Activated naive CD4-positive, alpha-beta T cell treated with Interleukin-2 at 50 U/mL for 16 hours (primary cell): ENCODE measurements at regions not wholly inside any gene's neighbourhood (a gene's known extent, or its start where the extent isn't known, plus 50 kb on each side); places are given as distances from the start of the nearest gene placed in this dataset.
"Not testable (repeated sequence)": the region's sequence is repeated elsewhere in the genome, so short reads cannot be mapped to it uniquely, and the experiment has no call there.

Experiments
- DNase-seq: peaks from one replicate; pipeline ENCODE4 v3.0.0-alpha.2; 2020

DNA sequence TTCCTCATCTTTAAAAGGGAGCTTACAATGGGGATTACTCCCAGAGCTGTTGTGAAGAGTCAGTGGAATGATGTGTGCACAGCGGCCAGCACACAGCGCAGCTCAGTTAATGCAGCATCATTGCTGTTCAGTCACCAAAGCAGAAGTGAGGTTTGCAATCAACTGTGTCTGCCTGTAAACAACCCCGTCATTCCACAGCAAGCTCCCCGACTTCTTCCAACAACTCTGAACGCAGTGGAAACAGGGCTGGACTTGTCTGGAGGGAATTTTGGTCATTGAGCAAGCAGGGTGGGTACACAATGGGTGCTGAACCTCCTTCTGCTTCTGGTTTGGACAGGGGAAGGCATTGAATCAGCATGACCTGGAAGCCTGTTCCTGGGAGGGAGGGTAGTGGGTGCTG lies 347.4 kb downstream of the PTPRU start:
- DNase-seq, result no peak

DNA sequence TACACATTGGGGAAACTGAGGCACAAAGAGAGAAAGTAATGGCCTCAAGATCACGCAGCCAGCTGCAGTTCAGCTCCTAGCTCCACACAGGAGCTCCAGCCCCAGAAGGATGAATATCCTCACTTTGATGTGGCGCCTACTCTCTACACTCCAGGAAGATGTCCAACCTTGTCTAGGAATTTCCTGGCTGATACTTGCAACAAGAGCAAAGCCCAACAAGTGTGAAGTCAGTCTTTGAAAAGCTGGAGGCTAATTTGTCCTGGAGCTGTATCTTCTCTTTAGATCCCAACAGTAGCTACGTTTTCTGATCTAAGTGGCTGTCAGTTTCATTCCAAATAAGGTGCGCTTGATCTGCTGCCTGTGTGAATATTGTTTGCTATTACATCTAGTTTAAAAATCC lies 344.9 kb downstream of the PTPRU start:
- no peak for DNase-seq

DNA sequence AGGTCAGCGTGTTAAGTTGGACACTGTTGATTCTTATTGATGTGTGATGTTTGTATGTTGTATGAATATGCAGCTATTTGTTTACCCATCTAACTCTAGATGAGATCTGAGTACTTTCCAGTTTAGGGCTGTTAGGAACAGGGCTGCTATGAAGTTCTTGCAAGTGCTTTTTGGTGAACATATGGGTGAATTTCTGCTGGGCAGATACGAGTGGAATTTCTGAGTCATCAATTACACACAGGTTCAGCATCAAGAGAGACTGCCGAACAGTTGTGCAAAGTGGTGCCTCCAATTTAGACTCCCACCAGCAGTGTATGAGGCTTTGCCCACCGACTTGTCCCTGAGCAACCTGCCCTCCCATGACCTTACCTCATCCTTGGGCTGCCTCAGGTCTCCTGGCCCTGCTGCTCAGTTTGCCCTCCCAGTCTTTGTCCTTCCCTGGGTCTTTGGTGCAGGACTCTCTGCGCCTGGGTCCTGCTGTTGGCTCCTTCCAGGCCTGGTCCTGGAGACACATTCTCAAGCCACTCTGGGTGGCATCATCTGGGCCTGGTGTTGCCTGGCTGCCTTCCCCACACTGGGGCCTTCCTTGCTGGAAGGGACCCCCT lies 343.6 kb downstream of the PTPRU start:
- no peak for DNase-seq

DNA sequence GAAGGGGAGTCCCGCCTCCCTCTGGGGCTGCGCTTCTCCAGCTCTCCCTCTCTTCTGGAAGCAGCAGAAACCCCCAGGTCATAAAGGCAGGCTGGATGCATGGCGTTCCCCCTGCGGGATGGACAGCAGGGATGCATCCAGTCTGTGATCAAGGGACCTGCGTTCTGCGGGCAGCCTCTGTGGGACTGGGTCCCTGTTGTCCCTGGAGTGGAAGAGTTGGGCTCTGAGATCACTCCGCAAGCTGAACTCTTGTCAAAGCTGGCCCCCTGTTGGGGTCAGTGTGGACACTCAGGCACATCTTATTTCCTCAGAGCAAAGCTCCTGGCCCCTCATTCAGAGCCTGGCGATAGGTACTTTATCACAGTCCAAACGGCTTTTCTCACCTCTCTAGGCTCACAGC lies 341.2 kb downstream of the PTPRU start:
- no peak for DNase-seq

DNA sequence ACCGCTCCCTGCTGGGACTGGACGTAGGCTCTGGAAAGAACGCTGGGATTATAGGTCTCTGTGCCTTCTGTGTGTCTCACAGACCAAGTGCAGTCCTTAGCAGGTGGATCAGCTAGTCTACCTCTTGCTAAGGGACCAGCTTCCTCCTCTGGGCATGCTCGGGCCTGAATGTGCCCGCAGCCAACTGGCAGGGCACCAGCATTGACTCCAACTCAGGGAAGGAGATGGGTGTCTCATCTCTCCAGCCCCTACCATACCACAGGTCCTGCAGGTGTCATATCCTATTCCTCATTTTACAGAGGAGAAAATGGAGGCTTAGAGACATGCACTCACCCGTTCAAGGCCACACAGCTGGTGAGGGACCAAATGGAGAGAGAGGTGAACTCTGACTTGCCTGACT lies 340.2 kb downstream of the PTPRU start:
- no peak for DNase-seq

DNA sequence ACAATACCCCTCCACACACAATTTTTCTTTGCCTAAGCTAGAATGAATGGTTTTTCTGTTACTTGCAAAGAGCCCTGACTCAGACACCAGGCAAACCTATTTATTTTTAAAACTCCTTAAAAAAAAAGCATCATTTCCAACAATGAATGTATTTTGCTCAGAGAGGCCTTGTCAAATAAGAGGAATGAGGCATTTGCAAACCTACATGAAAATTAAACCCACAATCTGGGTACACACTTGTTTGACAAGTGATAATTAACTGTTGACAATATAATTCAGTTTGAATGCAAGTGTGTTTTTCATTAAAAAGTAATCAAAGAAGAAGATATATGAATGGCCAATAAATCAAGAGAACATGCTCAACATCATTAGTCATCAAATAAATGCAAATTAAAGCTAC lies 339.5 kb downstream of the PTPRU start:
- DNase-seq, result no peak

DNA sequence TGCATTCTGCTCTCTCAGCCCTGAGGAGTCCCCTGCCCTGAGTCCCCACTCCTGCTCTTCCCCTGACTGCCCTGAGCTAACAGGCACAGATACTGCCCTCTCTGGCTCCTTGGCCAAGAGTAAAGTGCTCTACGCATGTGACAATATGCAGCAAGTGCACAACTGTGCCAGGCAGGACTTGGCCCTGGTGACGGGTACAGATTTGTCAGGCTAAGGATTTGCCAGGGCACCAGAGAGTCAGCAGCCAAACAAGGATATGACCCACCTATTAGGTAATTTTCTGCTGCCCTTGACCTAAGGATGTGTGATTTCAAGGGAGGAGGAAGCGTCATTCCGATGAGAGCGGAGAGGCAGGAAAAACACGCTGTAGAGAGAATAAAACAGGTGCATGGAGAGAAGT lies 339.0 kb downstream of the PTPRU start:
- DNase-seq, result no peak

DNA sequence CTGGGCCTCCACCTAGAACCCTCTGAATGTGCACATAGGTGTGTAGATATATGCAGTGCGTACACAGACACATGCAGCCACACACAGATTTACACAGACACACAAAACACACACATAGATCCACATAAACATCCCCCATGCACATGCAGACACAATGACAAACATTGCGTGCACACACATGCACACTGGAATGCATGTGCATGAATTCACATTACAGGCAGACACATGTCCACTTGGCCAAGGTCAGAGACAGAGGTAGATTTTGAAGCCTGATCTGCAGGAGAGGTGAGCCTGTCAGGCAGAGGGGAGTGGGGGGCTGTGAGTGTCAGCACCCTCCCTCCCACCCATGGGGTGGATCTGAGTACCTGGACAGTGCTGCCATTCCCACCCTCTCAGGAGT lies 338.5 kb downstream of the PTPRU start:
- DNase-seq, result no peak

DNA sequence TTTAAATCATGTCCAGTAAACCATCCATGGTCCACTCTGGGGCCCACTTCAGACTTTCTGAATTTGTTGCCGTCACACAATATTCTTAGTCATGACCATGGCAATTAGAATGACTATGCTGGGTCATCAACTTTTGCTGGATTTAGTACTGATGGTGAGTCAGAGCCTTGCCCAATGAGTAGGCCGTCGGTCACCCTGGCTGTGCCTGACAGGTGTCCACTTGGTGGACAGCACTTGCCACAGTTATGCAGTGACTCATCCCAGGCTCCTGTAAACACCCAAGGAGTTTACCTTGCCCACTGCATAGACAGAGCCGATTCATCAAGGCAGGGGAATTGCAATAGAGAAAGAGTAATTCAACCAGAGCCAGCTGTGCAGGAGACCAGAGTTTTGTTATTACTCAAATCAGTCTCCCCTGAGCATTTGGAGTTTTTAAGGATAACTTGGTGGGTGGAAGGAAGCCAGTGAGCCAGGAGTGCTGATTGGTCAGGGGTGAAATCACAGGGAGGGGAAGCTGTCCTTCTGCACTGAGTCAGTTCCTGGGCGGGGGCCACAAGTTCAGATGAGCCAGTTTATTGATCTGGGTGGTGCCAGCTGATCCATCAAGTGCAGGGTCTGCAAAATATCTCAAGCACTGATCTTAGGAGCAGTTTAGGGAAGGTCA lies 333.8 kb downstream of the PTPRU start:
- no peak for DNase-seq

DNA sequence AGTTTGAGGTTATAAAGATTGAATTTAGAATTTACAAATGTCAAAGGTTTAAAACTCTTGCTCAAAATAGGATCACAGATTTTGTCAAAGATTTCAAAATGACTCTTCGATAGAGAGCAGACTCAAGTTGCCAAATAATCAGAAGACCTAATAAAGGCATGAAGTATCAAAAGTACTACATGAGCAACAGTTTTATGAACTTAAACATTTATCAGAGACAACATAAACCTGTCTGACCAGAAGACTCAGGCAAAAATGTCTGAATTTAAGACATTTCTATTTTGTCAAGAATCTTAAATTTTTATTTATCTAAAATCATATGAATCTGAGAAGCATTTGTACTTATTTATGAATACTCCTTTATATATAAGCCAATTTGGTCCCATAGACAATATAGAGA lies 330.9 kb downstream of the PTPRU start:
- no peak for DNase-seq

DNA sequence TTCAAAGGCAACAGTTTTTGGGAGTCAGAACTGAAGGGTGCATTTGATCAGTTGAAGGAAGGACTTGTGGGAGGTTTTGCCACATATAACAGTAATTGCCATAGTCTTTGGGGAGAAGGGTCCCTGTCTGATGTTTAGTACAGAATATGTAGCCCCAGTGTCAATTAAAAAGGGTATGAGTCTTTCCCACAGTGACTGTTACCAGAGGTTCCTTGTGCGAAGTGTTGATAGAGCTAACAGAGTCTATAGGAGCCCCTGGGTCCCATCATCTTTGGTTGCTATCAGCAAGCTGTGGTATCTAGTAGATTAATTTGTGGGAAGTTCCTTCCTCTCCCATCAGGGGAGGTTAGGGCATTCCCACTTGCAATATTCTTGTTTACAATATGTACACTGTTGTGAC lies 329.2 kb downstream of the PTPRU start:
- DNase-seq, result no peak

DNA sequence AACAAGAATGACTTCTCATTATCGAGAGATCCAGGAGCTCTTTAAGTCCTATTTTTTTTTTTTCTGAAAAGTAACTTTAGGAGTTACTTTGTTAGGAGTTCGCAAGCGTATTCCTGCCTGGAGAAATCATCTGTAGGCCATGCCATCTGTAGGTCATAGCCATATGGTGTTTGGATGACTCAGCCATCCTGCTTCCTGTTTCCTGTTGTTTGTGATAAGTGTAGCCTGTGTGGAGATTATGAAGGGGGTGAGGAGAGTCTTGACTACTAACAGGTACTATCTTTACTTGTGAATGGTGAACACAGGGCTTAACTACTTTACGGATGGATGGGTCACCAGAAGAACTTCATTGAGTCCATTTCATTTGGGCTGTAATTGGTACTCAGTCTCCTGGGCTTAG lies 327.2 kb downstream of the PTPRU start:
- DNase-seq, result no peak

DNA sequence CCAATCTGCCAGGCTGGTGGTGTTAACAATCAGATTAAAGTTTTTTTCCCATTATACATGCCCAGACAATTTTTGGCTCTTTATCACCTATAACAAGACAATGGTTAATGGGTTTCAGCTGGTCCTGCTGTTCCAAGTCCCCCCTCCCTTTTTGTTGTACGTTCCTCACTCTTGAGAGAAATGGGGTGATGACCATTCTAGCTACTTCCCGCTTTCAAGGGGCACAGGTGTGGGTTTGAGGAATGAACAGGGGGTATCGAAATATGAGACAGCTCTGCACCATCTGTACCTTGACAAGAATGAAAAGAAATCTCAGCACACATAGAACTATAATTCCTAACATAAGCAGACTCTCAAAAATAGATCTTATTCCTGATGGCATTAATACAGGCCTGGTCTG lies 326.8 kb downstream of the PTPRU start:
- DNase-seq, result no peak

DNA sequence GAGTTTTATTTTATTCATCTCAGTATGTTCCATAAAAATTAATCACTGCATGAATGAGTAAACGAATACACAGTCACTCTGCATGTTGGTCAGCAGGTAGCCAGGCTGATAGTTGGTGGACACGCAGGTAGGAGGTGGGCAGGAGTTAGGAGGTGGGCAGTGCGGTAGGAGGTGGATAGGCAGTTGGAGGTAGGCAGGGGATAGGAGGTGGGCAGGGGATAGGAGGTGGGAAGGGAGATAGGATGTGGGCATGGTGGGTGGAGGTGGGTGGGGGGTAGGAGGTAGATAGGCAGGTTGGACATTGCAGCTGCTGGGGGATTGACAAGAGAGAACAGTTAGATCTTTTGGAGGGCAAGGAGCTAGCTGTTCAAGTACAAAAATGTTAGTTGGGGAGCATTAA lies 322.7 kb downstream of the PTPRU start:
- DNase-seq, result no peak

DNA sequence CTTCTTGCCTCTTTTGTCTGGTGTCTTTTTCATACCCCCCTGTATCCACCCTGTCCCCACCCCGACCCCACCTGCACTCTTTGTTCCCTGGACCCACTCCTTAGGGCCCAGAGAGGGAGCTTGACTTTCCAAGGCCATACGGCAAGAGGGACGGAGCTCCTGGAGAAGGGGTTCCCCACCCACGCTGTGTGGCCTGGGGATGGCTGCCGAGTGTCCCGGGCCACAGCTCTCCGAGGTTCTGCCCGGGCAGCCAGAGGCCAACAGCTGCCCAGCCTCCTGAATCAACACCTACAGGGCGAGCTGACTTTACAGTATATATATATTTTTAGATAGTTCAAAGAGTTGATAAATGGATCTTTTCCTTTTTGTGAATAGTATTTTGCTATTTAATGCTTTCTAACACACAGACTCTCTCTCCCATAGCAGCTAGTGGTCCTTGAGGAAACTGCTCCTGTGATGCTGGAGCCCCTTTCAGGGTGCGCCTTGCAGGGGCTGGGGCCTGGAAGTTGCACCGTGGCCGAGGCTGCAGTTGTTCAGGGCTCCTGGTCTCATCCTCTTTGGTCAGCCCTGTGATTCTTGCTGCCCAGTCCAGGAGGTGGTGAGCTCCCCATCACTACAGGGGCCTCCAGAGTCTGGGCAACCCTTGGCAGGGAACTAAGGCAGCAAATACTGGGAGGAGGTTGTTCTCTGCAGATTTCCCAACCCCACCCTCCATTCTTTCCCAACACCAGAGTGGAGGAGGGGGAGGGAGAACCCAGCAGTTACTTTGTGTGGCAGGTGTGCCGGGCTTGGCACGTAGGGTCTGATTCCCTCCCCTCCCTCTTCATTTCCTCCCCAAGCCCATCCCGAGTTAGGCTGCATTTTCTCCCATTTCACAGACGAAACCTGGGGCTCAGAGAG lies 321.6 kb downstream of the PTPRU start:
- no peak for DNase-seq

DNA sequence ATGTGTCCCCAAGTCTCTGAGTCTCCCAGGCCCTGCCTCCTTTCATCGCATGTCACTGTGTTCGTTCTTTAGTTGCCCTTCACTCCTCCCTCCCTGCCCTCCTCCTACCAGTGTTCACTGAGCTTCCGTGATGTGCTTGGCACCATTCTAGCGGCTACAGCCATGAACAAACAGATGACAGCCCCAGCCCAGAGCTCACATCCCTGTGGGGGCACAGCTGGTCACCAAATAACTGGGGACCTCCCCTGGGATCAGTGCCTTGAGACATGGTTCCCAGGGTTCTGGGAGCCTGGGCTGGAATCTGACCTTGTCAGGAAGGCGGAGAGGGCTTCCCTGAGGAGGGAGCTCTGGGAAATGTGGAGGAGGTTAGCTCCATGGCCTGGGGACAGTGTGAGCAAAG lies 320.7 kb downstream of the PTPRU start:
- no peak for DNase-seq

DNA sequence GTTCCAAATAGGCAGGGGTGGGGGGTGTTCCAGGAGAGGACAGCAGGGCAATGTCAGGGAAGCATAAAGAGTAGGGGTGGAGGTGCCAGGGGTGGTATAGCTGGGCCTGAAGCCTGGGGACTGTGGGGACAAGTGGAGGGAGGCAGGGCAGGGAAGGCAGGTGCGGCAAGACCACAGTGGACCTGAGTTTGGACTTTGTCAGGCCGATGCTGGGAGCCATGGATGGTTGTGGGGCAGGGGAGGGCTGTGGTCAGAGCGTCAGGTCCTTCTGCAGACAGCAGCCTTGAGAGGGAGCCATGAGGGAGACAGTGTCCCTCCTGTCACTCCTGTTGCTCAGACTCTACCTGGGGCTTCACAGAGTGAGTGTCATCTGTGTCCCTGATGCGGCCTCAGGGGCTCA lies 320.3 kb downstream of the PTPRU start:
- no peak for DNase-seq

DNA sequence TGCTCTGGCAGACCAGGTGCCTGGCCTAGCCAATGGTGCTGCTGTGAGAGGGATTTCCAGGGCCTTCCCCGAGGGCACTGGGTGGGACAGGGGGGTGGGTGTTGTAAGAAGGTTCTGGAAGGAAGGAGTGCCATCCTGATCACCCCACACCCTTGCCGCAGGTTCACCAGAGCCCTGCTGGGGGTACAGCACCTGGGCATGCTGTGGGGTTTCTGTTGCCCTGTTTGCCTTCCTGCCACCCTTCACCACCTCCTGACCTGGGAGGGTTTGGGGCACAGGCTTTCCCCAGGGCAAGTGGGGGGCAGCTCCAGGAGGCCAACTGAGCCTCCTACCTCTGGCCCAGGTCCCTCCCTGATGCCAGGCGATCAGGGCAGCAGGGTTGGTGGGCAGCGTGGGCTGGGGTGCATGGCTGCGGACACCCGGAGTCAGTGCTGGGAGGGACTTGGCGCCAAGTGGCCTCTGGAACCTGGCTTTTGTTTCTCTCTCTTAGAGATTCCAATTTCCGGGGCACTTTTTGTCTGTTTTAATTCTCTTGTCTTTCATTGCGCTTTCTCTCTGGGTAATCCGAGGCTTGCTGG lies 318.8 kb downstream of the PTPRU start:
- DNase-seq, result no peak

DNA sequence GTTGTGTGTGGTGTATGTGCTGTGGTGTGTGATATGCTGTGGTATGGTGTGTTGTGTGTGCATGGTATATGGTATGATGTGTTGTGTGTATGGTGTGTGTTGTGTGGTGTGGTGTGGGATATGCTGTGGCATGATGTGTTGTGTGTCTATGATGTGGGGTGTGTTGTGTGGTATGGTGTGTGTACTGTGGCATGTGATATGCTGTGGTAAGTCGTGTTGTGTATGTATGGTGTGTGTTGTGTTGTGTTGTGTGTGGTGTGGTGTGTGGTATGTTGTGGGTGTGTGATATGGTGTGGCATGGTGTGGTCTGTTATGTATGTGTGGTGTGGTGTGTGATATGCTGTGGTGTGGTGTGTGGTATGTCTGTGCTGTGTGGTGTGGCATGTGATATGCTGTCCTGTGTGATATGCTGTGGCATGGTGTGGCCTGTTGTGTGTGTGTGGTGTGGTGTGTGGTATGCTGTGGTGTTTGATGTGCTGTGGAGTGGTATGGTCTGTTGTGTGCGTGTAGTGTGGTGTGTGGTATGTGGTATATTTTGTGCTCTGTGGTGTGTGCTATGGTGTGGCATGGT lies 318.0 kb downstream of the PTPRU start:
- DNase-seq, result no peak

DNA sequence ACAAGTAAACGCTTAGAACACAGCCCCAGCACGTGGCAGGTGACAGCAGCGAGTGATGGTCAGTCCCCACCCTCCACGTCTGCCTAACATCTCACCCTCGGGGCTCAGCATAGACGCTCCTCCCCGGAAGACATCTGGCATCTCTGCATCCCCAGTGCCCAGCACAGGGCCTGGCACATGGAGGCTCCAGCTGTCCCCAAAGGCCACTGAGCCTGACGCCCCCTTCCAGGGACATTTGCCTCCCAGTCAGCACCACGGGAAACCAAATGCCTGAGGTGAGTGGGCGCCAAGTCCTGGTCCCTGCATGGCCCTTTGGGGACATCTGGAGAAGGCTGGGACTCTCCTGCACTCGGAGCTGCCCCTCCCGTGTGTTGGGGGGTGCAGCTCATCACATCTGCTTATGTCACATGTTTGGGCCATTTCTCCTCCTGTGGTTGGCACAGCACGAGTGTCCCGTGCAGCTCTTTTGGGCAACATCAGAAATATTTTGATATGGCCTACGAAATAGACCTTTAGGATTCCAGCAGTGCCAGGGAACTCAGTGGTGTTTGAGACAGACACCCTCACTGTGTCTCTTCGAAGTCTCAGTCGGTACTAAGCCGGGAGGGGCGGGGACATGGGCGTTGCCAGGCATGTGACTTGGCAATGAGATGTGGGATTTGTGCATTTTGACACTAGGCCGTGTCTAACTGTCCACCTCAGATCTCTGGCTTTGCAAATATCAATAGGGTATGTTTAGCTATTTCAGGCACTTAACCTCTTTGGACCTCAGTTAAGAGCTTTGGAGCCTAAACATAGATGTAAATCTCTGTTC lies 315.0 kb downstream of the PTPRU start:
- DNase-seq, result no peak

DNA sequence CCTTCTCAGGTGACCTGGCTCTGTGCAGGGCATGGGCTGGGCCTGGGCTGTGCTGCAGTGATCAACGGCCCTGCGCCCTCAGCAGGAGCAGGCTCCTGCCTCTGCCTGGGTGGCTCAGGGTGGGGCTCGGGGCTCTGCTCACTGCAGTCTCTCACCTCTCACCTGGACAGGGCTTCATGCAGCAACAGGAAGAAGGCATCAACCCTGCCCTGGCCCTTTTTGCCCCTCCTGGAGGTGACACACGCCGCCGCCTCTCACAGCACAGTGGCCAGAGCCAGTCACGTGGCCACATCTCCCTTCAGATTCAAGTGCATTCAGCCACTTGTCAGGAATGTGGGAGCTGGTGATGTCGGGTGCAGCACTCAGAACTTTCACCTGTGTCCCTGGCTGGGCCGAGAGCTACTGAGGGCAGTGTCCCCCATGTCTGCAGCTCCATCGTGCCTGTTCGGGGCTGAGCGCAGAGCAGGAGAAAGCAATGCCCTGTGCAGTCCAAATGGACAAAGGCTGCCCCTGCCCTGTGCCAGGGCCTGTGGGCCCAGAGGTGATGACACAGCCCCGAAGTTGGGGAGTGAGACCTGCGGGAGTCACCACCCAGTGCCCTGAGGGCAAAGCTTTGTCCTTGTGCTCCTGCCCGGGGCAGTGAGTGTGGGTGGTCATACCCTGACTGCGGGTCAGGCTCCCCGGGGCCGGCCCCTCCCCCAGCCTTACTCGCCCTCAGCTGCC lies 314.0 kb downstream of the PTPRU start:
- no peak for DNase-seq

DNA sequence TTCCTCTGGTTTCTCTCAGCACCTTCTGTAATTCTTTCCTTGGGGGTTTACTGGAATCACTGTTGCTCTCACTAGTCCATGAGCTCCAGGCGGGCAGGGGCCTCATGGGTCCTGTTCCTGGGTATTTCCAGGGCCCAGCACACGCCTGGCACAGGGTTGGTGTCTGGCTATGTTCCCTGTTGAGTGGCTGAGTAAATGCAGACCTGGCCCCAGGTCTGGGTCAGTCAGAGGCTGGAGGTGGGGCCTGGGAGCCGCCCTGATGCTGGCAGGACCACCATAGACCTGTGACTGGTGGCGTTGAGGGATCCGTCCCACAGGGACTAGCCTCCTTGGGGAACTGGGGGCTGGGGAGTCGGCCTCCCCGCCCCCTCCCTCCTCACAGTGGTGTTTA lies 313.4 kb downstream of the PTPRU start:
- DNase-seq, result not testable (repeated sequence)
